CD4-positive, alpha-beta T cell (primary cell): ENCODE measurements at regions not wholly inside any gene's neighbourhood (a gene's known extent, or its start where the extent isn't known, plus 50 kb on each side); places are given as distances from the start of the nearest gene placed in this dataset.

Experiments
- ATAC-seq: fragments of 200-7000 bp; cut with Tn5 transposase; one replicate; pipeline ENCODE4 v1.10.0; 2022; ENCODE audit warnings: mild to moderate bottlenecking; ENCODE audit not compliant: poor library complexity
- CTCF ChIA-PET: fragments of 350-600 bp; sonication (Branson Sonifier 250); formaldehyde crosslinking; loops from one replicate; lab custom pipeline; 2021; ENCODE audit warnings: antibody characterized with exemption, inconsistent platforms; lab: Charles Lee
- POLR2A ChIA-PET: fragments of 350-600 bp; sonication (Branson Sonifier 250); formaldehyde crosslinking; loops from one replicate; lab custom pipeline; 2021; ENCODE audit warnings: antibody characterized with exemption, inconsistent platforms; lab: Charles Lee
- DNase-seq, 14 experiments: peaks; one replicate each; pipeline ENCODE4 v3.0.0-alpha.2; 2013 to 2020; ENCODE audit warnings: mixed read lengths in 2 of 14
- H3K27ac ChIP-seq, 2 donors: one replicate each; pipeline versions ENCODE4 v1.5.1 to v1.7.0; 2013; ENCODE audit warnings: low read length in 2 of 2, low read depth in 1 of 2, mild to moderate bottlenecking in 1 of 2
- H3K27me3 ChIP-seq, 2 experiments: 1 replicate in 1 of 2; 2 replicates in 1 of 2; pipeline versions ENCODE4 v1.6.1 to v1.7.0; 2013; ENCODE audit warnings: low read length in 2 of 2, control low read depth in 1 of 2, mild to moderate bottlenecking in 1 of 2, moderate library complexity in 1 of 2; ENCODE audit not compliant: insufficient read depth in 2 of 2, control insufficient read depth in 1 of 2
- H3K36me3 ChIP-seq: one replicate; pipeline ENCODE4 v1.6.1; 2013; ENCODE audit warnings: low read length, control low read depth; ENCODE audit not compliant: insufficient read depth
- H3K4me1 ChIP-seq: one replicate; pipeline ENCODE4 v1.6.1; 2013; ENCODE audit warnings: low read length, control low read depth; ENCODE audit not compliant: insufficient read depth
- H3K4me3 ChIP-seq: one replicate; pipeline ENCODE4 v1.5.1; 2013; ENCODE audit warnings: mild to moderate bottlenecking, low read length, moderate library complexity
- H3K9me3 ChIP-seq, 2 experiments: 1 replicate in 1 of 2; 2 replicates in 1 of 2; pipeline versions ENCODE4 v1.6.1 to v1.7.0; 2013; ENCODE audit warnings: low read length in 2 of 2, mild to moderate bottlenecking in 2 of 2, control low read depth in 1 of 2, moderate library complexity in 1 of 2; ENCODE audit not compliant: control insufficient read depth in 1 of 2, insufficient read depth in 1 of 2
- H3K27ac Mint-ChIP-seq: one replicate; pipeline ENCODE4 v1.8.0; 2020; ENCODE audit warnings: mixed read lengths
- H3K27me3 Mint-ChIP-seq: one replicate; pipeline ENCODE4 v1.8.0; 2021; ENCODE audit warnings: mixed read lengths
- H3K36me3 Mint-ChIP-seq: one replicate; pipeline ENCODE4 v1.8.0; 2021; ENCODE audit warnings: low read depth, mixed read lengths
- H3K4me1 Mint-ChIP-seq: one replicate; pipeline ENCODE4 v1.8.0; 2021; ENCODE audit warnings: low read depth, mixed read lengths
- H3K4me3 Mint-ChIP-seq: one replicate; pipeline ENCODE4 v1.8.0; 2020; ENCODE audit warnings: mild to moderate bottlenecking, mixed read lengths
- H3K9me3 Mint-ChIP-seq: one replicate; pipeline ENCODE4 v1.8.0; 2020; ENCODE audit warnings: mixed read lengths
- intact Hi-C, 2 experiments: fragments of 100-400 bp; cut with DNase I in 1 of 2; cut with micrococcal nuclease in 1 of 2; formaldehyde crosslinking; loops; one replicate each; pipeline versions ENCODE4 v1.15.1 to v1.9.0; 2023 to 2025; cut with DNase I, micrococcal nuclease
- TF ChIP-seq, protein P1 (sequence below): fragments of 200-600 bp; IDR thresholded peaks from one replicate; pipeline ENCODE4 v1.8.0; 2022; ENCODE audit warnings: antibody characterized with exemption, mild to moderate bottlenecking

DNA sequence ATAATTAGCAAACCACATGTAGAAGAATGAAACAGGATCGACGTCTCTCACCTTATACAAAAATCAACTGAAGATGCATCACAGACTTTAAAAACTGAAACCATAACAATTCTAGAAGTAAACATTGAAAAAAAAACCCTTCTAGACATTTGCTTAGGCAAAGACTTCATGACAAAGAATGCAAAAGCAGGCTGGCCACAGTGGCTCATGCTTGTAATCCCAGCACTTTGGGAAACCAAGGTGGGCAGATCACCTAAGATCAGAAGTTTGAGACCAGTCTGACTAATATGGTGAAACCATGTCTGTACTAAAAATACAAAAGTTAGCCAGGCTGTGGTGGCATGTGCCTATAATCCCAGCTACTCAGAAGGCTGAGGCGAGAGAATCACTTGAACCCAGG is 1351.7 kb downstream of the MRPL39 start:
- H3K9me3 ChIP-seq = peaks cover 0 to 4% of the 10 kb centered on the region in 2 experiments
- intact Hi-C loops = no loop called here
- no peak for DNase-seq
- Mint-ChIP-seq H3K9me3 (peaks cover 2% of the 10 kb centered on the region), H3K27ac (no peak overlapping the region), H3K4me3 (no peak overlapping the region), H3K4me1 (no peaks in the 10 kb centered on the region), H3K36me3 (no peaks in the 10 kb centered on the region), H3K27me3 (no peaks in the 10 kb centered on the region)
- POLR2A ChIA-PET = no interaction called here
- H3K4me1 ChIP-seq = no peaks in the 10 kb centered on the region
- TF ChIP-seq, protein P1, sequence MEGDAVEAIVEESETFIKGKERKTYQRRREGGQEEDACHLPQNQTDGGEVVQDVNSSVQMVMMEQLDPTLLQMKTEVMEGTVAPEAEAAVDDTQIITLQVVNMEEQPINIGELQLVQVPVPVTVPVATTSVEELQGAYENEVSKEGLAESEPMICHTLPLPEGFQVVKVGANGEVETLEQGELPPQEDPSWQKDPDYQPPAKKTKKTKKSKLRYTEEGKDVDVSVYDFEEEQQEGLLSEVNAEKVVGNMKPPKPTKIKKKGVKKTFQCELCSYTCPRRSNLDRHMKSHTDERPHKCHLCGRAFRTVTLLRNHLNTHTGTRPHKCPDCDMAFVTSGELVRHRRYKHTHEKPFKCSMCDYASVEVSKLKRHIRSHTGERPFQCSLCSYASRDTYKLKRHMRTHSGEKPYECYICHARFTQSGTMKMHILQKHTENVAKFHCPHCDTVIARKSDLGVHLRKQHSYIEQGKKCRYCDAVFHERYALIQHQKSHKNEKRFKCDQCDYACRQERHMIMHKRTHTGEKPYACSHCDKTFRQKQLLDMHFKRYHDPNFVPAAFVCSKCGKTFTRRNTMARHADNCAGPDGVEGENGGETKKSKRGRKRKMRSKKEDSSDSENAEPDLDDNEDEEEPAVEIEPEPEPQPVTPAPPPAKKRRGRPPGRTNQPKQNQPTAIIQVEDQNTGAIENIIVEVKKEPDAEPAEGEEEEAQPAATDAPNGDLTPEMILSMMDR = no peak
- H3K27me3 ChIP-seq = no peaks in the 10 kb centered on the region
- CTCF ChIA-PET = no interaction called here
- ATAC-seq = no peak
- no peaks in the 10 kb centered on the region for H3K36me3 ChIP-seq
- H3K27ac ChIP-seq = no peak overlapping the region
- H3K4me3 ChIP-seq = no peak overlapping the region

DNA sequence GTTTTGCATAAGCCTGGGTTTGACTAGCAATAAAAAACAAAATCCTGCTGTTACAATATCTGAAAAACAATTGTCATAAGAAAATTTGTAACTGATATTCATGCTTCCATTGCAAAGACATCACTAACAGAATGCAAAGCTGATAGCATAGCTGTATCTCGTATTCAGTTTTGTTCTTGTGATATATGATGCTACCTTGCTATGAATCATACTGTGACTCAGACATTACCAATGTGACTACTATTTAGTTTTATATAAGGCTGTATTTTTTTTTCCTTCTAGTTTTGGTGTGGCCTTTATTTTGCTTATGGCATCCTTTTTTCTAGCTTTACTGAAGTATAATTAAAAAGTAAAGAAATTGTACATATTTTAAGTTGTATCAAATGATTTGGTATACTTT is 1381.8 kb downstream of the MRPL39 start:
- POLR2A ChIA-PET = no interaction called here
- Mint-ChIP-seq H3K27me3 (no peaks in the 10 kb centered on the region), H3K4me1 (no peaks in the 10 kb centered on the region), H3K36me3 (no peaks in the 10 kb centered on the region), H3K4me3 (no peak overlapping the region), H3K9me3 (peaks cover 11% of the 10 kb centered on the region), H3K27ac (no peak overlapping the region)
- ATAC-seq (no peak), DNase-seq (no peak)
- no peak overlapping the region for H3K4me3 ChIP-seq
- intact Hi-C loops = no loop called here
- no peak overlapping the region for H3K27ac ChIP-seq
- no peaks in the 10 kb centered on the region for H3K27me3 ChIP-seq
- TF ChIP-seq, protein P1 = no peak
- H3K36me3 ChIP-seq = no peaks in the 10 kb centered on the region
- CTCF ChIA-PET = no interaction called here
- H3K9me3 ChIP-seq = no peaks in the 10 kb centered on the region
- no peaks in the 10 kb centered on the region for H3K4me1 ChIP-seq

DNA sequence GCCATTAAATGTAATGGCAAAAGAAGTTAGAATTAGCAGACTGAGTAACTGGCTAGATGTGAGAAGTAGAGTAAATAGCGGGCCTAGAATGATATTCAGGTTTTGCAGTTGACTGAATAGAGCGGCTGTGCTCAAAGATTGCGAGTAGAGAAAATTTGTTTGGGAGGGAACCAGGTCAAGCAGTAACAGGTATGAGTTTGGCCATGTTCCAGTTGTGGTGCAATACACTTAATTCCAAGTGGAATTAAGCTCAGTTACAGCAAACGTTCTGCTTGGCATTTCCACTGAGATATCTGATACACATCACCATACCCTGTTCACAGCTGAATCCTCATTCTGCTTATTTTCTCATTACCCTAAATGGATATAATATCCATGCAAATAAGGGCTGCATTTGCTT is 1382.9 kb downstream of the MRPL39 start:
- H3K36me3 Mint-ChIP-seq = no peaks in the 10 kb centered on the region

More for the DNA sequence above, 1382.9 kb downstream of the MRPL39 start:
- intact Hi-C loops = no loop called here
- Histone ChIP-seq H3K4me1 (no peaks in the 10 kb centered on the region), H3K27ac (no peak overlapping the region), H3K4me3 (no peak overlapping the region), H3K36me3 (no peaks in the 10 kb centered on the region), H3K9me3 (no peaks in the 10 kb centered on the region), H3K27me3 (no peaks in the 10 kb centered on the region)
- TF ChIP-seq, protein P1 = no peak
- ATAC-seq = no peak
- Mint-ChIP-seq H3K4me3 (no peak overlapping the region), H3K9me3 (peaks cover 11% of the 10 kb centered on the region), H3K27ac (no peak overlapping the region), H3K27me3 (no peaks in the 10 kb centered on the region), H3K4me1 (no peaks in the 10 kb centered on the region)
- POLR2A ChIA-PET = no interaction called here
- CTCF ChIA-PET = no interaction called here
- no peak for DNase-seq
